HEK293T (cell line): ENCODE measurements at regions not wholly inside any gene's neighbourhood (a gene's known extent, or its start where the extent isn't known, plus 50 kb on each side); places are given as distances from the start of the nearest gene placed in this dataset.

Experiments used
- CTBP1 ChIP-seq: fragments of 450-650 bp; IDR thresholded peaks from 2 replicates; pipeline ENCODE4 v1.6.1; 2016; ENCODE audit warnings: borderline replicate concordance
- ELF4 ChIP-seq: fragments of 450-650 bp; IDR thresholded peaks from 2 replicates; pipeline ENCODE4 v1.6.1; 2017; ENCODE audit warnings: antibody characterized with exemption
- FOXA1 ChIP-seq: fragments of 450-650 bp; IDR thresholded peaks from 2 replicates; pipeline ENCODE4 v1.6.1; 2016; ENCODE audit warnings: mild to moderate bottlenecking
- FOXM1 ChIP-seq: fragments of 450-650 bp; IDR thresholded peaks from 2 replicates; pipeline ENCODE4 v1.6.1; 2017; ENCODE audit warnings: mild to moderate bottlenecking, borderline replicate concordance
- LEF1 ChIP-seq: fragments of 450-650 bp; IDR thresholded peaks from 2 replicates; pipeline ENCODE4 v1.6.1; 2017; ENCODE audit warnings: mild to moderate bottlenecking, borderline replicate concordance
- NFRKB ChIP-seq: fragments of 450-650 bp; IDR thresholded peaks from 2 replicates; pipeline ENCODE4 v1.6.1; 2016; ENCODE audit warnings: mild to moderate bottlenecking, moderate library complexity
- SUZ12 ChIP-seq: fragments of 450-650 bp; IDR thresholded peaks from 2 replicates; pipeline ENCODE4 v1.6.1; 2016; ENCODE audit warnings: mild to moderate bottlenecking
- TARDBP ChIP-seq: fragments of 450-650 bp; IDR thresholded peaks from 2 replicates; pipeline ENCODE4 v1.6.1; 2016

GRCh38 chr7:43004082-43004481 lies 71.9 kb downstream of the MRPL32 start:
- TF ChIP-seq NFRKB = no peak
- TF ChIP-seq FOXA1 = no peak
- no peak for TF ChIP-seq LEF1
- TF ChIP-seq FOXM1 = no peak
- TF ChIP-seq SUZ12 = no peak
- no peak for TF ChIP-seq CTBP1
- TF ChIP-seq TARDBP = no peak
- TF ChIP-seq ELF4 = no peak
